Endothelial cell of umbilical vein (primary cell): ENCODE measurements at regions not wholly inside any gene's neighbourhood (a gene's known extent, or its start where the extent isn't known, plus 50 kb on each side); places are given as distances from the start of the nearest gene placed in this dataset.

Experiments
- BruUV-seq: library from RNA; stranded (reverse); fragments of 400-500 nt; replicated peaks from 2 replicates; lab custom pipeline; 2021; lab: Mats Ljungman, UMichigan
- CTCF ChIA-PET: fragments of 300-600, 350-600 bp; sonication (Branson Sonifier 250); formaldehyde crosslinking; loops from one replicate; lab custom pipeline; 2021; ENCODE audit warnings: antibody characterized with exemption, inconsistent platforms; lab: Charles Lee
- POLR2A ChIA-PET: fragments of 300-600, 350-600 bp; sonication (Branson Sonifier 250); formaldehyde crosslinking; loops from one replicate; lab custom pipeline; 2021; ENCODE audit warnings: antibody characterized with exemption, inconsistent platforms; lab: Charles Lee
- DNase-seq: peaks from one replicate; pipeline ENCODE4 v3.0.0-alpha.2; 2011; ENCODE audit warnings: low read depth, low spot score
- FAIRE-seq: peaks from 2 replicates; lab custom pipeline; 2011; peaks lifted over from hg19 to GRCh38; lab: Jason Lieb, UNC
- H2AFZ ChIP-seq: 2 replicates; pipeline ENCODE4 v1.6.0; 2012; ENCODE audit warnings: low read depth, low read length, control low read depth, inconsistent platforms
- H3K27ac ChIP-seq: 2 replicates; pipeline ENCODE4 v1.5.1; 2011; ENCODE audit warnings: low read depth, mild to moderate bottlenecking, control low read depth, low read length, moderate library complexity; ENCODE audit not compliant: insufficient read depth
- H3K27me3 ChIP-seq, 2 experiments: 2 replicates each; pipeline versions ENCODE4 v1.6.0 to v1.6.1; 2011; ENCODE audit warnings: low read length in 2 of 2, mixed read lengths in 1 of 2; ENCODE audit not compliant: control insufficient read depth in 2 of 2, insufficient read depth in 2 of 2
- H3K36me3 ChIP-seq, 2 experiments: 2 replicates in 1 of 2; 3 replicates in 1 of 2; pipeline ENCODE4 v1.5.1; 2011; ENCODE audit warnings: low read length in 2 of 2, mild to moderate bottlenecking in 1 of 2, moderate library complexity in 1 of 2; ENCODE audit not compliant: control insufficient read depth in 2 of 2, insufficient read depth in 2 of 2; ENCODE audit errors: extremely low read depth in 1 of 2
- H3K4me1 ChIP-seq: 3 replicates; pipeline ENCODE4 v1.5.1; 2011; ENCODE audit warnings: mild to moderate bottlenecking, low read length; ENCODE audit not compliant: control insufficient read depth, insufficient read depth; ENCODE audit errors: extremely low read depth
- H3K4me2 ChIP-seq: 2 replicates; pipeline ENCODE4 v1.6.1; 2011; ENCODE audit warnings: low read length, control low read depth, mixed read lengths; ENCODE audit not compliant: insufficient read depth
- H3K4me3 ChIP-seq, 3 experiments: fragments of 200-600 bp in 1 of 3; sonication (generic), shearing (Covaris generic) in 1 of 3; replicated peaks in 1 of 3; 2 replicates each; pipeline ENCODE4 v1.5.1; 2011 to 2016; ENCODE audit warnings: control low read depth in 3 of 3, low read length in 3 of 3, mild to moderate bottlenecking in 2 of 3, inconsistent platforms in 1 of 3, low read depth in 1 of 3, moderate library complexity in 1 of 3; ENCODE audit not compliant: insufficient read depth in 1 of 3
- H3K79me2 ChIP-seq: 2 replicates; pipeline ENCODE4 v1.6.0; 2012; ENCODE audit warnings: low read length, inconsistent platforms; ENCODE audit not compliant: control insufficient read depth, insufficient read depth
- H3K9ac ChIP-seq: replicated peaks from 2 replicates; pipeline ENCODE3; 2011; ENCODE audit warnings: low read length, control low read depth; ENCODE audit not compliant: insufficient read depth; ENCODE audit errors: extremely low read depth
- H3K9me1 ChIP-seq: replicated peaks from 3 replicates; pipeline ENCODE4 v1.6.0; 2011; ENCODE audit warnings: mild to moderate bottlenecking, low read length; ENCODE audit not compliant: control insufficient read depth, insufficient read depth; ENCODE audit errors: extremely low read depth
- H3K9me3 ChIP-seq: replicated peaks from 2 replicates; pipeline ENCODE4 v1.5.1; 2012; ENCODE audit warnings: low read length, inconsistent platforms; ENCODE audit not compliant: control insufficient read depth, insufficient read depth
- H4K20me1 ChIP-seq: replicated peaks from 2 replicates; pipeline ENCODE3; 2011; ENCODE audit warnings: mild to moderate bottlenecking, low read length; ENCODE audit not compliant: control insufficient read depth, insufficient read depth; ENCODE audit errors: extremely low read depth
- CTCF ChIP-seq, 2 donors: IDR thresholded peaks; 1 replicate in 1 of 2; 2 replicates in 1 of 2; pipeline ENCODE4 v1.5.1; 2011; ENCODE audit warnings: low read length in 2 of 2, mild to moderate bottlenecking in 2 of 2, moderate library complexity in 2 of 2, control low read depth in 1 of 2, inconsistent platforms in 1 of 2, low read depth in 1 of 2; ENCODE audit not compliant: insufficient read depth in 1 of 2; ENCODE audit errors: extremely low read depth in 1 of 2
- EZH2 ChIP-seq: IDR thresholded peaks from 2 replicates; pipeline ENCODE4 v1.6.1; 2012; ENCODE audit warnings: borderline replicate concordance, low read depth, mild to moderate bottlenecking, moderate library complexity, low read length, inconsistent platforms; ENCODE audit not compliant: severe bottlenecking
- FOS ChIP-seq: IDR thresholded peaks from 2 replicates; pipeline ENCODE4 v1.6.1; 2011; ENCODE audit warnings: mild to moderate bottlenecking, low read length, moderate library complexity, borderline replicate concordance; ENCODE audit not compliant: insufficient read depth
- GATA2 ChIP-seq: IDR thresholded peaks from 2 replicates; pipeline ENCODE4 v1.7.0; 2011; ENCODE audit warnings: low read depth, mild to moderate bottlenecking, moderate library complexity, mixed read lengths, low read length; ENCODE audit not compliant: insufficient read length, insufficient read depth
- JUN ChIP-seq: IDR thresholded peaks from 2 replicates; pipeline ENCODE4 v1.6.1; 2011; ENCODE audit warnings: borderline replicate concordance, low read depth; ENCODE audit not compliant: insufficient read length, insufficient read depth
- MAX ChIP-seq: IDR thresholded peaks from 2 replicates; pipeline ENCODE4 v1.6.1; 2011; ENCODE audit not compliant: insufficient read depth, insufficient read length
- MYC ChIP-seq: IDR thresholded peaks from one replicate; pipeline ENCODE4 v1.6.1; 2011; ENCODE audit warnings: mild to moderate bottlenecking, low read depth, low read length
- POLR2A ChIP-seq: IDR thresholded peaks from 2 replicates; pipeline ENCODE4 v1.6.1; 2012; ENCODE audit warnings: low read depth, mild to moderate bottlenecking, control low read depth, low read length
- POLR2AphosphoS5 ChIP-seq: IDR thresholded peaks from 2 replicates; pipeline ENCODE4 v1.6.1; 2012; ENCODE audit warnings: low read depth, mild to moderate bottlenecking, control low read depth, low read length, moderate library complexity; ENCODE audit not compliant: insufficient read depth
- dilution Hi-C: fragments of 300-500 bp; cut with MboI; formaldehyde crosslinking; loops from one replicate; pipeline ENCODE4 v1.15.0; 2019; ENCODE audit warnings: low sequenced_read_pairs; ENCODE audit not compliant: extremely low pct_ligation_motif_present
- intact Hi-C: fragments of 100-400 bp; cut with micrococcal nuclease; formaldehyde crosslinking; loops from one replicate; pipeline ENCODE4 v1.10.0; 2022

GRCh38 chr12:131506426-131506825 lies 204.5 kb upstream of the SFSWAP start:
- FAIRE-seq (no peak), DNase-seq (no peak)
- H3K9me3 ChIP-seq, result no peaks in the 10 kb centered on the region
- H3K4me3 ChIP-seq, result no peak overlapping the region
- no TSS peak for BruUV-seq
- no peak for TF ChIP-seq MAX
- TF ChIP-seq GATA2, result no peak
- no peak for TF ChIP-seq JUN
- TF ChIP-seq CTCF (IDR thresholded peaks at IDR 0.05; ENCODE audit: extremely low read depth in 1 of 2, insufficient read depth in 1 of 2, low read depth in 1 of 2, low read length in 2 of 2), result no peak
- TF ChIP-seq EZH2, result no peak
- no peak for TF ChIP-seq MYC
- TF ChIP-seq POLR2AphosphoS5, result no peak
- TF ChIP-seq FOS, result no peak
- TF ChIP-seq POLR2A, result no peak
- H3K27ac ChIP-seq, result no peak overlapping the region
- ChIA-PET CTCF (no interaction called here), POLR2A (no interaction called here)
- H3K4me1 ChIP-seq, result peaks cover 8% of the 10 kb centered on the region
- H3K9ac ChIP-seq, result no peak overlapping the region
- H4K20me1 ChIP-seq, result no peaks in the 10 kb centered on the region
- no peak overlapping the region for H3K4me2 ChIP-seq
- no peaks in the 10 kb centered on the region for H3K9me1 ChIP-seq
- dilution Hi-C loops (no loop called here), intact Hi-C loops (no loop called here)
- H3K27me3 ChIP-seq, result no peaks in the 10 kb centered on the region
- H2AFZ ChIP-seq, result no peak overlapping the region
- no peaks in the 10 kb centered on the region for H3K36me3 ChIP-seq
- H3K79me2 ChIP-seq, result no peaks in the 10 kb centered on the region
